Astrocyte (in vitro differentiated cells and primary cell): ENCODE measurements at regions not wholly inside any gene's neighbourhood (a gene's known extent, or its start where the extent isn't known, plus 50 kb on each side); places are given as distances from the start of the nearest gene placed in this dataset.

Experiments
- DNase-seq: peaks from one replicate; pipeline ENCODE4 v3.0.0-alpha.2; 2010; ENCODE audit warnings: low read depth
- FAIRE-seq: peaks from 2 replicates; lab custom pipeline; 2011; peaks lifted over from hg19 to GRCh38; lab: Jason Lieb, UNC
- H2AFZ ChIP-seq: 2 replicates; pipeline ENCODE4 v1.6.0; 2012; ENCODE audit warnings: low read depth, low read length, inconsistent platforms
- H3K27ac ChIP-seq: 2 replicates; pipeline ENCODE4 v1.5.1; 2011; ENCODE audit warnings: low read depth, low read length, inconsistent platforms
- H3K27me3 ChIP-seq: 2 replicates; pipeline ENCODE4 v1.6.0; 2011; ENCODE audit warnings: low read length, inconsistent platforms; ENCODE audit not compliant: insufficient read depth
- H3K36me3 ChIP-seq: 2 replicates; pipeline ENCODE4 v1.5.1; 2011; ENCODE audit warnings: low read length, inconsistent platforms; ENCODE audit not compliant: insufficient read depth
- H3K4me1 ChIP-seq: 2 replicates; pipeline ENCODE4 v1.5.1; 2011; ENCODE audit warnings: low read length, inconsistent platforms; ENCODE audit not compliant: insufficient read depth
- H3K4me2 ChIP-seq: 2 replicates; pipeline ENCODE4 v1.6.0; 2012; ENCODE audit warnings: low read length, inconsistent platforms
- H3K4me3 ChIP-seq: 2 replicates; pipeline ENCODE4 v1.5.1; 2011; ENCODE audit warnings: low read depth, mild to moderate bottlenecking, low read length, inconsistent platforms; ENCODE audit not compliant: insufficient read depth
- H3K79me2 ChIP-seq: 2 replicates; pipeline ENCODE4 v1.6.0; 2012; ENCODE audit warnings: mild to moderate bottlenecking, low read length, inconsistent platforms; ENCODE audit not compliant: insufficient read depth
- H3K9ac ChIP-seq: 2 replicates; pipeline ENCODE4 v1.6.0; 2012; ENCODE audit warnings: mild to moderate bottlenecking, low read length, inconsistent platforms
- H3K9me3 ChIP-seq: 2 replicates; pipeline ENCODE4 v1.5.1; 2012; ENCODE audit warnings: low read depth, mild to moderate bottlenecking, low read length, inconsistent platforms; ENCODE audit not compliant: insufficient read depth
- H4K20me1 ChIP-seq: 2 replicates; pipeline ENCODE4 v1.6.0; 2012; ENCODE audit warnings: low read length, inconsistent platforms; ENCODE audit not compliant: insufficient read depth
- H3K27ac Mint-ChIP-seq: one replicate; pipeline ENCODE4 v1.8.0; 2021; ENCODE audit warnings: mild to moderate bottlenecking, mixed read lengths; ENCODE audit not compliant: unreplicated experiment
- H3K27me3 Mint-ChIP-seq: one replicate; pipeline ENCODE4 v1.8.0; 2021; ENCODE audit warnings: low read depth, mixed read lengths; ENCODE audit not compliant: unreplicated experiment
- H3K36me3 Mint-ChIP-seq: one replicate; pipeline ENCODE4 v1.8.0; 2021; ENCODE audit warnings: low read depth, mixed read lengths; ENCODE audit not compliant: unreplicated experiment
- H3K4me1 Mint-ChIP-seq: one replicate; pipeline ENCODE4 v1.8.0; 2021; ENCODE audit warnings: low read depth, mixed read lengths; ENCODE audit not compliant: unreplicated experiment
- H3K4me3 Mint-ChIP-seq: one replicate; pipeline ENCODE4 v1.8.0; 2021; ENCODE audit warnings: mild to moderate bottlenecking, moderate library complexity, mixed read lengths; ENCODE audit not compliant: unreplicated experiment
- H3K9me3 Mint-ChIP-seq: one replicate; pipeline ENCODE4 v1.8.0; 2021; ENCODE audit warnings: mild to moderate bottlenecking, mixed read lengths; ENCODE audit not compliant: unreplicated experiment
- CTCF ChIP-seq: IDR thresholded peaks from 2 replicates; pipeline ENCODE4 v1.5.1; 2011; ENCODE audit warnings: low read depth, mild to moderate bottlenecking, inconsistent platforms, low read length, moderate library complexity; ENCODE audit not compliant: insufficient read depth
- EZH2 ChIP-seq: IDR thresholded peaks from 2 replicates; pipeline ENCODE4 v1.6.1; 2012; ENCODE audit warnings: mild to moderate bottlenecking, low read length, inconsistent platforms; ENCODE audit not compliant: insufficient read depth

GRCh38 chr2:56630286-56630685 is 446.5 kb downstream of the CCDC85A start:
- Mint-ChIP-seq H3K27me3 (no peaks in the 10 kb centered on the region), H3K4me3 (no peak overlapping the region), H3K4me1 (no peaks in the 10 kb centered on the region), H3K36me3 (no peaks in the 10 kb centered on the region), H3K9me3 (peaks cover 3% of the 10 kb centered on the region), H3K27ac (no peak overlapping the region)
- Histone ChIP-seq H4K20me1 (no peaks in the 10 kb centered on the region), H3K4me2 (no peak overlapping the region), H2AFZ (no peak overlapping the region), H3K9me3 (no peaks in the 10 kb centered on the region), H3K36me3 (no peaks in the 10 kb centered on the region), H3K79me2 (no peaks in the 10 kb centered on the region), H3K27ac (no peak overlapping the region), H3K4me1 (no peaks in the 10 kb centered on the region), H3K9ac (no peak overlapping the region), H3K27me3 (no peaks in the 10 kb centered on the region), H3K4me3 (no peak overlapping the region)
- DNase-seq, result no peak
- no peak for TF ChIP-seq EZH2
- no peak for TF ChIP-seq CTCF
- FAIRE-seq, result no peak

- H3K4me3 ChIP-seq, result no peak overlapping the region
- no peak overlapping the region for H3K4me2 ChIP-seq
- Mint-ChIP-seq H3K4me1 (no peaks in the 10 kb centered on the region), H3K4me3 (no peak overlapping the region), H3K36me3 (no peaks in the 10 kb centered on the region), H3K27ac (no peak overlapping the region), H3K9me3 (no peaks in the 10 kb centered on the region), H3K27me3 (peaks cover 3% of the 10 kb centered on the region)
- no peak overlapping the region for H3K27ac ChIP-seq
- H3K36me3 ChIP-seq, result no peaks in the 10 kb centered on the region
- H2AFZ ChIP-seq, result no peak overlapping the region
- no peaks in the 10 kb centered on the region for H3K9me3 ChIP-seq
- no peak overlapping the region for H3K9ac ChIP-seq
- no peaks in the 10 kb centered on the region for H3K79me2 ChIP-seq
- TF ChIP-seq EZH2 (no peak), CTCF (no peak)
- DNase-seq, result no peak
- no peaks in the 10 kb centered on the region for H3K27me3 ChIP-seq
- no peaks in the 10 kb centered on the region for H4K20me1 ChIP-seq
- no peak for FAIRE-seq
- H3K4me1 ChIP-seq, result no peaks in the 10 kb centered on the region
These were observed 464.2 kb downstream of the CCDC85A start for GRCh38 chr2:56647997-56648396.

- FAIRE-seq (no peak), DNase-seq (no peak)
- Histone ChIP-seq H3K9ac (no peak overlapping the region), H3K4me2 (no peak overlapping the region), H3K4me3 (no peak overlapping the region), H3K4me1 (no peaks in the 10 kb centered on the region), H3K79me2 (no peaks in the 10 kb centered on the region), H3K27ac (no peak overlapping the region), H4K20me1 (no peaks in the 10 kb centered on the region), H3K9me3 (no peaks in the 10 kb centered on the region), H2AFZ (no peak overlapping the region), H3K36me3 (no peaks in the 10 kb centered on the region), H3K27me3 (no peaks in the 10 kb centered on the region)
- Mint-ChIP-seq H3K36me3 (no peaks in the 10 kb centered on the region), H3K4me3 (no peak overlapping the region), H3K4me1 (no peaks in the 10 kb centered on the region), H3K27me3 (peaks cover 3% of the 10 kb centered on the region), H3K27ac (no peak overlapping the region), H3K9me3 (no peaks in the 10 kb centered on the region)
- TF ChIP-seq EZH2 (no peak), CTCF (no peak)
These were observed 465.0 kb downstream of the CCDC85A start for GRCh38 chr2:56648802-56649201.
